ENCODE measurements at regions not wholly inside any gene's neighbourhood (a gene's known extent, or its start where the extent isn't known, plus 50 kb on each side); places are given as distances from the start of the nearest gene placed in this dataset.

- TF ChIP-seq CTCF (IDR thresholded peaks at IDR 0.05) (no peak), POLR2A (IDR thresholded peaks at IDR 0.05) (no peak), EP300 (IDR thresholded peaks at IDR 0.05) (no peak)
Measured at GRCh38 chr1:63143482-63143881, 178.9 kb upstream of the FOXD3 start.
